Fibroblast of mammary gland (primary cell): ENCODE measurements at regions not wholly inside any gene's neighbourhood (a gene's known extent, or its start where the extent isn't known, plus 50 kb on each side); places are given as distances from the start of the nearest gene placed in this dataset.

Source experiments
- DNase-seq: peaks from one replicate; pipeline ENCODE4 v3.0.0-alpha.2; 2010; ENCODE audit warnings: low read depth
- H3K4me3 ChIP-seq: 2 replicates; pipeline ENCODE4 v1.5.1; 2011; ENCODE audit warnings: low read depth, mild to moderate bottlenecking, low read length, moderate library complexity; ENCODE audit not compliant: control insufficient read depth
- TF ChIP-seq, protein P1 (sequence below): conservative IDR thresholded peaks from 2 replicates; pipeline ENCODE4 v1.5.1; 2011; ENCODE audit warnings: low read depth, low read length, inconsistent platforms; ENCODE audit not compliant: control insufficient read depth, insufficient read depth

GRCh38 chr7:114085592-114086501 lies 167.0 kb upstream of the PPP1R3A start:
- TF ChIP-seq, protein P1, sequence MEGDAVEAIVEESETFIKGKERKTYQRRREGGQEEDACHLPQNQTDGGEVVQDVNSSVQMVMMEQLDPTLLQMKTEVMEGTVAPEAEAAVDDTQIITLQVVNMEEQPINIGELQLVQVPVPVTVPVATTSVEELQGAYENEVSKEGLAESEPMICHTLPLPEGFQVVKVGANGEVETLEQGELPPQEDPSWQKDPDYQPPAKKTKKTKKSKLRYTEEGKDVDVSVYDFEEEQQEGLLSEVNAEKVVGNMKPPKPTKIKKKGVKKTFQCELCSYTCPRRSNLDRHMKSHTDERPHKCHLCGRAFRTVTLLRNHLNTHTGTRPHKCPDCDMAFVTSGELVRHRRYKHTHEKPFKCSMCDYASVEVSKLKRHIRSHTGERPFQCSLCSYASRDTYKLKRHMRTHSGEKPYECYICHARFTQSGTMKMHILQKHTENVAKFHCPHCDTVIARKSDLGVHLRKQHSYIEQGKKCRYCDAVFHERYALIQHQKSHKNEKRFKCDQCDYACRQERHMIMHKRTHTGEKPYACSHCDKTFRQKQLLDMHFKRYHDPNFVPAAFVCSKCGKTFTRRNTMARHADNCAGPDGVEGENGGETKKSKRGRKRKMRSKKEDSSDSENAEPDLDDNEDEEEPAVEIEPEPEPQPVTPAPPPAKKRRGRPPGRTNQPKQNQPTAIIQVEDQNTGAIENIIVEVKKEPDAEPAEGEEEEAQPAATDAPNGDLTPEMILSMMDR = no peak
- peak; percentile 82 for DNase-seq
- H3K4me3 ChIP-seq = peak overlapping the region; percentile 77

DNA sequence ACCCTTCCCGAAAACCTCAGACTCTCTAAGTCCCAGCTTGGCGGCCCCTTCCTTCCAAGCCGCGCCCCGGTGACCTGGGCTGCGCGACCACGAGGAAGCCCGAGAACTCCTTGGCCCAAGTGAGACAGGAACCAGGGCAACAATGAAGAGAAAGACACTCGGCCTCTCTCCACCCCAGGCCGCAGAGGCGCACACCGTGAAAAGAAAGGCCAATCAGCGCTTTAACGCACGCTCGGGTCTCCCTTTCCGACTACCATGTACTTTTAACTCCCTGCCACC lies 166.4 kb upstream of the PPP1R3A start:
- H3K4me3 ChIP-seq = peak overlapping the region; percentile 77
- DNase-seq = no peak
- TF ChIP-seq, protein P1 = no peak

GRCh38 chr7:114084472-114085312 lies 165.9 kb upstream of the PPP1R3A start:
- DNase-seq = peak; percentile 20
- TF ChIP-seq, protein P1 = no peak
- peak overlapping the region; percentile 77 for H3K4me3 ChIP-seq

DNA sequence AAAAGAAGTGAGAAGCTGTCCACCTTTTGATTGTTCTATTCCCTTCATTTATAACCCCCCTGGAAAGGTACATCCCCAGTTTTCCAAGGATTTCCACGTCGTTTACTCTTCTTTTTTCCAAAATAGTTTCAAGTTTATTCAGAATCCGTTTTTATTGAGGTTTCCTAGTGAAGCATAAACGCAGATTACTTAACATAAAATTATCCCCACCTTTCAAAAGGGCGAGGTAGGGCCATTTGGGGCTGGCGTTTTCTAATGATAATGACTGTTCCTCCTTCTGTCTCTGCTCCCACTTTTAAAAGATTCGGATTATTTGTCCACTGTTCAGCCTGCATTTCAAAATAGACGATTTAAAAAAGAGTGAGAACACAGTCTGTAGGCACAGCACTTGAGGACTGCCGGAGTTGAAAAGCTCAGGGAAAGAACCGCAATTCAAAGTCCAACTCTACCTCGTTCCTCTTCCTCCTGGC lies 165.2 kb upstream of the PPP1R3A start:
- no peak overlapping the region for H3K4me3 ChIP-seq
- no peak for DNase-seq
- TF ChIP-seq, protein P1 = no peak

- peak overlapping the region; percentile 43 for H3K4me3 ChIP-seq
- TF ChIP-seq, protein P1 = no peak
- DNase-seq = no peak
Observed at GRCh38 chr7:114083166-114084001, 164.6 kb upstream of the PPP1R3A start.

- H3K4me3 ChIP-seq = peak overlapping the region; percentile 43
- TF ChIP-seq, protein P1 = no peak
- DNase-seq = peak; percentile 18
Observed at GRCh38 chr7:114082642-114083165, 163.9 kb upstream of the PPP1R3A start.
